GM18502 (cell line): ENCODE measurements at regions not wholly inside any gene's neighbourhood (a gene's known extent, or its start where the extent isn't known, plus 50 kb on each side); places are given as distances from the start of the nearest gene placed in this dataset.
A peak's percentile ranks its signal among the peaks of the same experiment; 100 is the strongest.

Experiments used
- ATAC-seq: cut with Tn5 transposase; IDR thresholded peaks from one replicate; pipeline ENCODE4 v1.9.1; 2021; ENCODE audit warnings: mild to moderate bottlenecking; ENCODE audit not compliant: unreplicated experiment, poor library complexity

- peak; percentile 62 for ATAC-seq
These were observed 115.2 kb downstream of the TTC32 start for GRCh38 chr2:19786408-19787058.

- no peak for ATAC-seq
These were observed 115.9 kb downstream of the TTC32 start for GRCh38 chr2:19785867-19786266.

- no peak for ATAC-seq
These were observed 116.3 kb downstream of the TTC32 start for GRCh38 chr2:19785447-19785846.

- ATAC-seq, result no peak
These were observed 117.3 kb downstream of the TTC32 start for GRCh38 chr2:19784456-19784855.

GRCh38 chr2:19783935-19784334 is 117.8 kb downstream of the TTC32 start:
- ATAC-seq, result no peak

GRCh38 chr2:19776941-19777514 is 124.8 kb downstream of the TTC32 start:
- ATAC-seq, result no peak

- no peak for ATAC-seq
These were observed 125.9 kb downstream of the TTC32 start for GRCh38 chr2:19775838-19776237.

- no peak for ATAC-seq
These were observed 126.5 kb downstream of the TTC32 start for GRCh38 chr2:19775315-19775714.

- ATAC-seq, result no peak
These were observed 127.0 kb downstream of the TTC32 start for GRCh38 chr2:19774805-19775176.

- no peak for ATAC-seq
These were observed 128.8 kb downstream of the TTC32 start for GRCh38 chr2:19772981-19773380.

- no peak for ATAC-seq
These were observed 132.3 kb downstream of the TTC32 start for GRCh38 chr2:19769513-19769912.

- ATAC-seq, result no peak
These were observed 133.9 kb downstream of the TTC32 start for GRCh38 chr2:19767899-19768298.

- ATAC-seq, result no peak
These were observed 136.8 kb downstream of the TTC32 start for GRCh38 chr2:19764998-19765397.

- no peak for ATAC-seq
These were observed 138.1 kb downstream of the TTC32 start for GRCh38 chr2:19763731-19764130.

GRCh38 chr2:19762959-19763605 is 138.7 kb downstream of the TTC32 start:
- ATAC-seq, result no peak

GRCh38 chr2:19762142-19762541 is 139.6 kb downstream of the TTC32 start:
- ATAC-seq, result no peak

GRCh38 chr2:19759880-19760279 is 141.9 kb downstream of the TTC32 start:
- ATAC-seq, result no peak

GRCh38 chr2:19758658-19759057 is 143.1 kb downstream of the TTC32 start:
- no peak for ATAC-seq

- ATAC-seq, result no peak
These were observed 144.2 kb downstream of the TTC32 start for GRCh38 chr2:19757586-19757985.

GRCh38 chr2:19754907-19755306 is 146.9 kb downstream of the TTC32 start:
- no peak for ATAC-seq

GRCh38 chr2:19753818-19754217 is 148.0 kb downstream of the TTC32 start:
- no peak for ATAC-seq

- no peak for ATAC-seq
These were observed 148.5 kb downstream of the TTC32 start for GRCh38 chr2:19753314-19753713.
